Dermis blood vessel endothelial cell (primary cell): ENCODE measurements at regions not wholly inside any gene's neighbourhood (a gene's known extent, or its start where the extent isn't known, plus 50 kb on each side); places are given as distances from the start of the nearest gene placed in this dataset.

Experiments
- DNase-seq: peaks from one replicate; pipeline ENCODE4 v3.0.0; 2010

- no peak for DNase-seq
Observed at GRCh38 chr4:71287305-71287704, 51.5 kb upstream of the SLC4A4 start.

- no peak for DNase-seq
Observed at GRCh38 chr4:71288875-71289274, 49.9 kb upstream of the SLC4A4 start.
